Mucosa of gallbladder (tissue), 1 donor: ENCODE measurements at regions not wholly inside any gene's neighbourhood (a gene's known extent, or its start where the extent isn't known, plus 50 kb on each side); places are given as distances from the start of the nearest gene placed in this dataset.
A peak's percentile ranks its signal among the peaks of the same experiment; 100 is the strongest.

Experiments used
- DNase-seq: peaks from one replicate; pipeline ENCODE4 v3.0.0-alpha.2; 2020; ENCODE audit warnings: low spot score
- donor health status: DM: no; HTN: no; CAD: no.

GRCh38 chr3:174403831-174404230, 455.3 kb upstream of the NAALADL2 start:
- DNase-seq, result no peak

GRCh38 chr3:174408310-174408709, 450.8 kb upstream of the NAALADL2 start:
- DNase-seq, result no peak

DNA sequence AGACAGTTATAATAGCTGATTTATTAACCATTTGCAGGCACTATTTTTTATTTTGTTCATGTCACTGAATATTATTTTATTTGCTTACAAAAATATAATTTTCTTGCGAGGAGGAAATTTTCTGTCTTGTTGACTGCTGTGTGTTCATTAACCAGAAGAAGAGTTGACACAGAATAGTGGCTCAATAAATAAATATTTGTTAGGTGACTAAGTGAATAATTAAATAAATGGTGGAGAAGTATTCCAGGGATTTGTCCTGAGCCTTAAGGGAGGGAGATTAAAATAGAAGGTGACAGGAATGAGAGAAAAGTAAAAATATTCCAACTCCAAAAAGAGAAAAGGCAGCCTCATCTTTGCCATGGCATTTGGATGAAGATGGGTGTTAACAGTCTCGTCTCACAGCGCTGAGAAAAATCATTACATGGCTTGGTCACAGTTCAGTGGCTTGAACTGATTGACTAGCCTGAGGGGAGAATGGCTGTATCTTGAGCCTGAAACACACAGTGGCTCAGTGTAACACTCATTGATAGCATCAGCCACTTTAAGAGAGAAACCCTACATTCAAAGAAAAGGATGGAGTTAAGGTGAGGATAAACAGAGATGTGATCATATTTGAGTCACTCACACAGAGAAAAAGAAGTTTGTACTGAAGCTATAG, 449.9 kb upstream of the NAALADL2 start:
- DNase-seq, result no peak

DNA sequence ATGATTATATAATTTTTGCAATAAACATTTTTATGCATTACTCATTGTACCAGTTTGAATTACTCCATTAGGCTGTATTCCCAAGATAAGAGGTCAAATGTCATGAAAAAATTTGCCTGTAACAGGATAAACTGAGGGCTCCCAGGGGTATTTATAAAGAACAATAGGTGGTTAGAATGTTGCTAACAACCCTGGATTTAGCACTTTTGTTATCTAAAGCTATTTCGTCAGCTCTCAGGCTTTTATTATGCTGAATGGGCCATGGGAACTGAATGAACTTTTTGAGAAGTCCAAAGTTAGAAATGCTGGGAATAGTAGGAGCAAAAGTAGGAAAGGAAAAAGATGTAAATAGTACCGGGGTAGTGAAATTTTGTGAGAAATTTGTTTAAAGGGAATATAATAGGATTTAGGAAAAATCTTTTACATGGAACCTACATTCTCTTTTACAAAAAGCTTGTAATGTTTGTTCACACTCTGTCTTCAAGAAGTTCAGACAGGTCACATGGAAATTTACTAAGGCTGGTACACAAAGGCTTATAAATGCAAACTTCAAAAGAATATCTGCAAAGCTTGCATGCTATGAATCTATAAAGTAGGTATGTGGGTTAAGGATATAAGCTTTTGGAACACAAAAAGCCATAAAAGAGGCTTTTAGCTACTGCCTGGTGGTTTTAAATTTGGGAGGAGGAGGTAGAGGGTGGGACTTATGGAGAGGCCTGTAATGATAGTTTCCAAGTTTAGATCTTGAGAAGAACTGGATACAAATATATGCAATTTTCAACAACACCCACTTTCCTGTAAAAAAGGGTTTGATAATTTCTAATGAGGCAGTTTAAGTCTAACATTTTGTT, 445.8 kb upstream of the NAALADL2 start:
- no peak for DNase-seq

GRCh38 chr3:174414902-174415301, 444.2 kb upstream of the NAALADL2 start:
- no peak for DNase-seq

DNA sequence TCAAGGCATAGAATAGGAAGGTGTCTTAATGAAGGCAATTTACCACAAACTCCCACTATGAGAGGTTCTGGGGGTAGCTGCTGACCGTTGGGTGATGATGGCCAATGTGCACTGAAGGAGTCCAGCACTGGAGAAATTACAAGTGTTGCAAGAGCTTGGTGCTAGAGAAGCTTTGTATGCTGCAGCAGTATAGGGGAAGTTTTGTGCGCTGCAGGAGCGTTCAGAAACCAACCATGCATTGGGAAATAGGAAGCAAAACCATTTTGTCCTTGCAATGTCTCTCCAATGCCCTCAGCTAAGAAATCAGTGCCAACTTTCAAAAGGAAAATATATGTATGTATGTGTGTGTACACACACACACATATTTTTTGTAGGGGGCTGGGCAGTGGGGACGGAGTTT, 441.6 kb upstream of the NAALADL2 start:
- DNase-seq, result no peak

- DNase-seq, result no peak
Observed at GRCh38 chr3:174419216-174419615, 439.9 kb upstream of the NAALADL2 start.

DNA sequence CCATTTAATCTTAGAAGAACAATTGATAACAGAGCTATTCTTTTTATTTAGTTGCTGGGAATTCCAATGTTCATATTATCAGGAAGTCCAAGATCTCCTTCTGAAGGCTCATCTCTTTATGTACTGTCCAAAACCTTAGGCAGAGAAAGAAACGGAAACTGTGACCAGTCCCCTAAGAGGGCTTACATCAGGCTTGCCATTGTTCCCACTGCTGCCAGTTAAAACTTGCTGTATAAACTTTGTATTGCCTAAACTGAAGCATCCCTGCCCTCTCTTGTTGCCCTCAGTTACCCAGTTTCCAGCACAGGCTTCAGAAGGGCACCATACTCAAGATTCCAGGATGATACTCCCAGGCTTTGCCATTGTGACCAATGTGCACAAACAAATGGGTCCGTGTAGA, 435.2 kb upstream of the NAALADL2 start:
- no peak for DNase-seq

DNA sequence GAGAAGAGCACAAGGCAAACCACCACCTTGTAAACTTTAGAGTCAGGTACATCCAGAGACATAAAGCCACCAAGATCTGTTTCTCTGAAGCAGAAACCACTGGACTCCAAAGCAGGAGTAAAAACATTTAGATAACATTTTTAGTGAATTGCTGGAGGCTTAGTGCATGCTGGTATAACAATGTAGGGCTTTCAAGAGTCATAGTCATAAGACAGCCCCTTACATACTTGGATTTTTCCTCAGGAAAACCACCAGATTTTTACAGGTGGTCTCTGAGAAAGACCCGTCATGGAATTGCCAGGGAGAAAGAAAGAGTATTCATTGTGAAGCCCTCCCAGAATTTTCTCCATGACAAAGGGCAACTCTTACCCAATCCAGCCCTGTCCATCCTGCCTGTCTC, 434.5 kb upstream of the NAALADL2 start:
- DNase-seq, result no peak

GRCh38 chr3:174425422-174425821, 433.7 kb upstream of the NAALADL2 start:
- DNase-seq, result no peak

DNA sequence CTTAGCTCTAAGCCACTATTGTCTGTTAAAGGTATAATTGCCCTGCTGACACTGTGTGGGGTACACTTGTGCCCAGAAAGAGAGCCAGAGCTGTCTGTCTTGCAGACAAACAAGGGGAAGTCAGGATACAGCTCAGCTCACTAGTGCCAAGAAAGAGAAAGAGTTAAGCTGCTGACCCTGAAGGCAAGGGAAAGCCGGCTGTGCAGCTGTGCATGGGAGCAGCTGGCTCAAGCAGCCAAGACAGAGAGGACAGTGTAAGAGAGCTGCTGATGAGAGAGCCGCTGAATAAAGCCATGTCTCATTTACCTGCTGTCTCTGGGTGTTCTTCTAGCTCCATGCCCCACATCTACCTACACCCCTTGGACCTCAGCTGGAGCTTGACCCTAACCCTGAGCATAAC, 428.1 kb upstream of the NAALADL2 start:
- no peak for DNase-seq

GRCh38 chr3:174431717-174432116, 427.4 kb upstream of the NAALADL2 start:
- DNase-seq, result no peak

DNA sequence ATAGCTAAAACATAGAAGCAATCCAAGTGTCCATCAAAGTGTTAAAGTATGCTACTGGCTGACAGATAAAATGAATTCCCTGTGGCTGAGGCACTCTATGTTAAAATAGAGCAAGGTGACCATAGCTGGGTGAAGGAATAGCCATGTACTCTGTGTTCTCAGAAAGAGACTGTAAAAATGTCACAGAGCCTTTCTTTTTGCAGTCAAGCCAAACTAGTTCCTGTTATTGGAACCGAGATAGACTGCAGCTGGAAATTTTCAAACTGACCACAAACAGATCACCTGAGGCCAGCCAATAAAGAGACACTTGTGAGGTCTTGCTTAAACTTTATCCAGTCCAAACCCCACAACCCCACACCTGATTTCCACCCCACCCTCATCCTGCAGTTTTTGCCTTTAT, 422.8 kb upstream of the NAALADL2 start:
- no peak for DNase-seq

GRCh38 chr3:174438501-174439145, 420.5 kb upstream of the NAALADL2 start:
- no peak for DNase-seq

- DNase-seq, result peak; percentile 25
Observed at GRCh38 chr3:174439331-174440252, 419.5 kb upstream of the NAALADL2 start.

DNA sequence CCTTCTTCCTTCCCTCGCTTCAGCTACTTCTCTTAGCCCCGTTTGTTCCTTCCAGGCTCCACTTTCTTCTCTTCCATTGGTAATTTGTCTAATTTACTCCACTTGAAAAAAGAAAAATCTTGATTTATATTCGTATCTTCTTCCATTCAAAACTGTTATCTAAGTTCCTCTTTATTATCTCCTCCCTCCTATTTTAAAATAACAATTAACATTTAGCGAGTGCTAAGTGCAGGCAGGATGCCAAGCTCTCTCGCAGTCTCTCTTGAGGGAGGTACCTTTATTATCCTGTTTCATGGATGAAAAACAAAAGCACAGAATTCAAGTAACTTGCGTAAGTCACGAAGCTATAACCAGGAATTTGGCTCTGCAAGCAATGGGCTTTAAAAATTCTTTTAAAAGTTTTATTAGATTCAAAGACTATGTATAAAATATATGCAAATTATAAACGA, 418.9 kb upstream of the NAALADL2 start:
- no peak for DNase-seq

GRCh38 chr3:174440741-174441587, 418.2 kb upstream of the NAALADL2 start:
- peak; percentile 83 for DNase-seq

- no peak for DNase-seq
Observed at GRCh38 chr3:174441588-174442301, 417.4 kb upstream of the NAALADL2 start.

- no peak for DNase-seq
Observed at GRCh38 chr3:174442302-174442682, 416.8 kb upstream of the NAALADL2 start.

GRCh38 chr3:174444391-174444790, 414.7 kb upstream of the NAALADL2 start:
- DNase-seq, result no peak
